ELF-1 (cell line): ENCODE measurements at regions not wholly inside any gene's neighbourhood (a gene's known extent, or its start where the extent isn't known, plus 50 kb on each side); places are given as distances from the start of the nearest gene placed in this dataset.
"Not testable (repeated sequence)": the region's sequence is repeated elsewhere in the genome, so short reads cannot be mapped to it uniquely, and the experiment has no call there.

ENCODE experiments used
- DNase-seq: peaks from one replicate; pipeline ENCODE4 v3.0.0-alpha.2; 2016; ENCODE audit warnings: low read depth, low spot score

- DNase-seq = no peak
These were observed 50.7 kb upstream of the AP4E1 start for GRCh38 chr15:50857763-50858162.

DNA sequence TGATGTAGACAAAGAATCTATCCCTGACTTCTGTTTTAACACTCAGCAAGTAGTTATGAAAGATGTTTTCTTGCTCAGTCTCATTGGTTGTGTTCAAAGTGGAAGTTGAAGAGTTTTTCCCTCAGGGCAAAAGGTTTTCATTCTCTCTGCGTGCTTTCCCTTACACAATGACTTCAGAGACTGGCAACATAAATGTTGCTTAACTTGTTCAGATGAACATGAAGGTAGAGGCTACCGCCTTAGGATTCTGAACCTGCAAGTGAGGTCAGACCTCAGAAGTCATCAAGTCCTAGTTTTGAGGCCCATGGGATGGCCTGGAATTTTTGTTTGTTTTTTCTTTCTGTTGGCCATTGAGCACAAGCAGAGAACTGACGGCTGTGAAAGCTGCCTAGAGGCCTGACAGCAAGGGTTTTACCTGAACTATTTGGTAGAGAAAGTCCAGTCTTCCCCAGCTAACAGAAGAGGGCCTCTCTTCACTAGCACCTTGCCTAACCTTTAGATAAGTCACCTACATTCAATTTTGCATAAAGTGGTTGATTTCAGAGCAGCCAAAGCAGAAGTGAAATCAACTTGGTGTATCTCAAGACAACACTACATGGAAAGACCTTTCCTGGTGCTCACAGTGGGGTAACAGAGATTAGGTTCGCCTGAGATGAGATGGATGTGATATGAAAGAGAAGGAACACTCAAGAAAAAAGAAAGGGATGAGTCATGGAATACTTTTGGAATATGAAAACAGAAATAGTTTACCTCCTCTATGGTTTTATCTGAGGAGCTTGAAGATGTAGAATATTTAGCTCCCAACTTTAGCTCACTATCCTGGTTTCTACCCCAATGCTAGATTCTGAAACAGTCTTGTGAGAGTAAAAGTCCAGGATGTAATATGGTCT, 53.6 kb upstream of the AP4E1 start:
- peak; percentile 79 for DNase-seq

- no peak for DNase-seq
These were observed 58.5 kb upstream of the AP4E1 start for GRCh38 chr15:50850003-50850402.

GRCh38 chr15:50848349-50848748, 60.1 kb upstream of the AP4E1 start:
- DNase-seq = no peak

GRCh38 chr15:50845181-50845580, 63.3 kb upstream of the AP4E1 start:
- not testable (repeated sequence) for DNase-seq

DNA sequence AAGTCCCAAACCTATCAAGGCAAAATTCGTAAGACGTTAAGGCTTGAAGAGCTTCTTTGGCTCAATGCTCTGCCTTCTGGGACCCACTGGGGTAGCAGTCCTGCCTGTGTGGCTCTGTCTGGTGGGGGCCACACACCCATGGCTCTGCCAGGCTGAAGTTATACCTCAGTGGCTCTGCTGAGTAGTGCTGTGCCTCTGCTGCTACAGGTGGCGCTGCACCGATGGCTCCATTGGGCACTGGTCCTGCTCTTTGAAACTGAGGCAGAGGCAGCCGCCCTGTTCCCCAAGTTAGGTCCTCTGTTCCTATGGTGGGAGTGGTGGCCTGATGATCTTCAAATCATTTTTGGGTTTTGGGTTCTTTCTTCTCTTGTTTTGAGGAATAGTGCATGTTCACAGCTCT, 68.0 kb upstream of the AP4E1 start:
- DNase-seq = no peak

DNA sequence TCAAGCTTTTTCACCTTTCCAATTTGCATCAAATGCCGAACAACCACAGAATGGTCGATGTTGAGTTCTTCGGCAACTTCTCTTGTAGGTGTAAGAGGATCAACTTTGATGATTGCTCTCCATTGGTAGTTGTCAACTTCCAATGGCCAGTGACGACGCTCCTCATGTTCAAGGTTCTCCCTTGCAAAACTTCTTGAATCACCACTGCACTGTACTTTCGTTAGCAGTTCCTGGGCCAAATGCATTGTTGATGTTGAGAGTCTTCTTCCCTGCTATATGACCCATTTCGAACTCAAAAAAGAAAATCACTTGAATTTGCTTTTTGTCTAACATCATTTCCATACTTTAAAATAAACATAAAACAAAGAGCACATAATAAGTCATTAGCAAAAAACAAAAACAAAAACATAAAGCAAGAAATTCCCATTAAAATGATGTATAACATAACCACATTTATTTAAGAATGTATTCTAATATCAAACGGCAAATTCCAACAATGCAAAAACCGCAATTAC, 71.2 kb upstream of the AP4E1 start:
- no peak for DNase-seq

- DNase-seq = peak; percentile 30
These were observed 65.2 kb upstream of the SPPL2A start for GRCh38 chr15:50830477-50831354.

GRCh38 chr15:50828610-50829206, 63.2 kb upstream of the SPPL2A start:
- DNase-seq = peak; percentile 60

DNA sequence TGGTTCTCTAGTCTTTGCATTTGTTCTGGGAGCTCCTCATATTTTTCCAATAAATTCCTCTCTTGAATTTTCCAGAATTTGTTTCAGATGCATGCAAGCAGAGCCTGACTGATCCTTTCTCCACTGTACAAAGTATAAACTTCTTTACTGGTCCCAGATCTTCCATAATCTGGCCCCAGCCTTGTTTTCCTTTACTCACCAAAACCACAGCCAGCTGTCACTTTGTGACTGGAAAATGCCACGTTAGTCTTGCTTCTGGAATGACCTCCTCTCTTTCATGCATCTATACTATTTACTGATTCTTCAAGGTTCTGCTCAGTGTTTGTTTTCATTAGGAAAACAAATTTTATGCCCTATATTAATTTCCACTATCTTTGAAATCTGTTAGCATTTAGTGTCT, 60.4 kb upstream of the SPPL2A start:
- DNase-seq = no peak

DNA sequence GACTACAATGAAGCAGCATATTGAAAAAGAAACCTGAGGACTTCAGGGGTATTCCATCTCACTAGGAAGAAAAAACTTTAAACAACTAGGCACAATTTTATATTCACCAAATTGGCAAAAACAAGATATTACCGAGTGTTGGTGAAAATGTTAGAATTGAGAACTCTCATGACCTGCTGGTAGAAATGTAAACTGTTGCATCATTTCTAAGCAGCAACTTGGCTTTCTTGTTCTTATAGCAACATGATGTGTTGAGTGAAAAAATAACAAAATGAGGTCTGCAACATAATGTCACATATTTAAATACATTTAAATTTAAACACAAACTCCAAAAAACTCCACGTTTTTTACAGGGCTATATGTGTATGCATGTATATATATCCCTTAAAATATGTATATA, 59.0 kb upstream of the SPPL2A start:
- DNase-seq = no peak

GRCh38 chr15:50823281-50823680, 57.8 kb upstream of the SPPL2A start:
- DNase-seq = no peak

DNA sequence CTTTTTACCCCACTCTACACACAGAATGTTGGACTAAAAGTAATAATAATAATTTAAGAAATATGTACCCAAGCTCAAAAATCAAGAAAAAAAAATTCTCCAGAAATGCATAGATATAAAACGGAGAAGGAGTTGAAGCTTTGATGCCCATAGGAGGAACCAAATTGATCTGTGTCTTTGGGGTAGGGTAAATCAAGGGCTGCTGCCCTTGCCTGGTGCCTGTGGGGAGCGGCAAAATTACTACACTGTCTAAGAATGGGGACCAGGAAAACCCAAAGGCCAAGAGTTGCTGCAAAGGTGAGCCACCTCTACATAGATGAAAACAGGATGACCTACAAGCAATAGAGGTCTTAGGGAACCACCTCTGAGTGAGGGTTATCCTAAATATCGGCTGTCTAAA, 56.0 kb upstream of the SPPL2A start:
- no peak for DNase-seq

DNA sequence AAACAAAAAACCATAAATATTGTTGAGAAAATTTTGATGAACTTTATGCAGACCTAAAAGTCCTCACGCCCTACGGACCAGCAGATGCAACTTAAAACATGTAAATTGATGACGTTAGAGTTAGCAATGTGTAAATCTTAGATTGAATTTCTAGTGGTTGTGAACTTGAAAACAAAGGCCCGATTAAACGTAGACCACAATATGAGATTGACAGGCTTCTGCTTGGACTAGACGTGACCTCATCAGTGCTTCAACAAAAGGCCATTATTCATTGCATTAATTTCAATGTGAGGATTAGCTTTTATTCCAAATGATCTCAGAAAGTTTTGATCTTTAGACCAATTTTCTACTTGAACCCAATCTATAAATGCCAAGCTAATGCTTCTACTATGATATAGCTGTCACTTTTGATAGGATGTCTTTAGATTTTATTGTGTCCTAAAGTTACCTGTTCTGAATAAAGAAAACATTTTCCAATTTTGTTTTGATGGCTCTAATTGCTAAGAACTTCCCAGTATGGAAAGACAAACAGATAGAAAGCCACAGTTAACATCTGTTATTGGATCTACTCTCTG, 55.4 kb upstream of the SPPL2A start:
- DNase-seq = no peak

DNA sequence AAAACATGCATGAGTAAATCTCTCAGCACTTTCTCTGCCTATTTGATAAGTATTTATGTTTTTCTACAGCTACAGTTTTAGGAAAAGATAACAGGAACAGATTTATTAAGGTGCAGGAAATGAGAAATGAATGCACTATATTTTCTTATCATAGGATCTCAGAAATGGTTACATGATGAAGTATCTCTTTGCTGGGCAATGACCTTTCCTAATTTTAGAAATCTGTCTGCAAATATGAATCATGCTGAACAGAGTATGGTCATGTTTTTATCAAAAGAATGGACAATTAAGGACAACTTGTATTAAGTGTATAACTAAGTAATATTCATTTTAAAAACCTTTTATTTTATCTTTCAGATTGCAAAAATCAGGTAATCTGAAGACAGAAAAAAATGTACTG, 53.8 kb upstream of the SPPL2A start:
- DNase-seq = no peak

GRCh38 chr15:50815958-50816590, 50.6 kb upstream of the SPPL2A start:
- DNase-seq = peak; percentile 87
